Spinal cord (tissue), 9 donors: ENCODE measurements at regions not wholly inside any gene's neighbourhood (a gene's known extent, or its start where the extent isn't known, plus 50 kb on each side); places are given as distances from the start of the nearest gene placed in this dataset.

ENCODE experiments used
- DNase-seq, 6 donors: peaks; one replicate each; pipeline versions ENCODE4 v3.0.0 to v3.0.0-alpha.2; 2013 to 2015; ENCODE audit warnings: low spot score in 6 of 6, low read depth in 4 of 6
- H3K27ac ChIP-seq: one replicate; pipeline ENCODE4 v1.5.1; 2013; ENCODE audit warnings: low read depth, low read length, control low read depth
- H3K27me3 ChIP-seq: one replicate; pipeline ENCODE4 v1.6.1; 2013; ENCODE audit warnings: low read length; ENCODE audit not compliant: control insufficient read depth, insufficient read depth
- H3K36me3 ChIP-seq: one replicate; pipeline ENCODE4 v1.6.1; 2013; ENCODE audit warnings: low read length; ENCODE audit not compliant: control insufficient read depth, insufficient read depth
- H3K4me1 ChIP-seq: one replicate; pipeline ENCODE4 v1.6.1; 2013; ENCODE audit warnings: low read length; ENCODE audit not compliant: control insufficient read depth, insufficient read depth
- H3K4me3 ChIP-seq: one replicate; pipeline ENCODE4 v1.5.1; 2013; ENCODE audit warnings: low read depth, low read length, control low read depth
- H3K9me3 ChIP-seq: one replicate; pipeline ENCODE4 v1.6.1; 2013; ENCODE audit warnings: low read length; ENCODE audit not compliant: control insufficient read depth, insufficient read depth
- WGBS: methylation state at CpG from one replicate; pipeline ENCODE4 v1.1.5; 2013; ENCODE audit warnings: missing lambda C conversion rate; ENCODE audit not compliant: insufficient coverage; 5-methylcytosine and 5-hydroxymethylcytosine counted together
- donor health status: healthy.

GRCh38 chr2:226251661-226252060 is 548.0 kb downstream of the IRS1 start:
- Histone ChIP-seq H3K9me3 (no peaks in the 10 kb centered on the region), H3K27ac (no peak overlapping the region), H3K27me3 (no peaks in the 10 kb centered on the region), H3K4me3 (no peak overlapping the region), H3K36me3 (no peaks in the 10 kb centered on the region), H3K4me1 (no peaks in the 10 kb centered on the region)
- WGBS = 89% methylated on average over 1 of the region's 2 CpGs
- no peak for DNase-seq

- no peak overlapping the region for H3K4me3 ChIP-seq
- no peaks in the 10 kb centered on the region for H3K27me3 ChIP-seq
- H3K9me3 ChIP-seq = peaks cover 4% of the 10 kb centered on the region
- no peaks in the 10 kb centered on the region for H3K4me1 ChIP-seq
- no peak overlapping the region for H3K27ac ChIP-seq
- WGBS = no CpG with 5 or more reads among the region's 3 CpGs
- H3K36me3 ChIP-seq = no peaks in the 10 kb centered on the region
- DNase-seq = no peak
These were observed 552.0 kb downstream of the IRS1 start for GRCh38 chr2:226247289-226248275.

GRCh38 chr2:226234187-226234586 is 565.4 kb downstream of the IRS1 start:
- no CpG with 5 or more reads among the region's 2 CpGs for WGBS
- Histone ChIP-seq H3K4me3 (no peak overlapping the region), H3K36me3 (no peaks in the 10 kb centered on the region)

GRCh38 chr2:226233388-226233787 is 566.2 kb downstream of the IRS1 start:
- no peaks in the 10 kb centered on the region for H3K9me3 ChIP-seq
- DNase-seq = peak in 1 of 6 donors; percentile 54

More at GRCh38 chr2:226234187-226234586, 565.4 kb downstream of the IRS1 start:
- Histone ChIP-seq H3K4me1 (no peaks in the 10 kb centered on the region), H3K9me3 (no peaks in the 10 kb centered on the region), H3K27me3 (no peaks in the 10 kb centered on the region), H3K27ac (no peak overlapping the region)
- no peak for DNase-seq

GRCh38 chr2:226228080-226228479 is 571.5 kb downstream of the IRS1 start:
- no peak for DNase-seq
- Histone ChIP-seq H3K4me1 (no peaks in the 10 kb centered on the region), H3K27me3 (no peaks in the 10 kb centered on the region), H3K9me3 (no peaks in the 10 kb centered on the region), H3K36me3 (no peaks in the 10 kb centered on the region), H3K4me3 (no peak overlapping the region), H3K27ac (no peak overlapping the region)
- 80% methylated on average over 1 of the region's 2 CpGs for WGBS

More at GRCh38 chr2:226233388-226233787, 566.2 kb downstream of the IRS1 start:
- no peak overlapping the region for H3K27ac ChIP-seq
- no peak overlapping the region for H3K4me3 ChIP-seq
- no peaks in the 10 kb centered on the region for H3K27me3 ChIP-seq
- H3K4me1 ChIP-seq = no peaks in the 10 kb centered on the region
- no peaks in the 10 kb centered on the region for H3K36me3 ChIP-seq

- no peak for DNase-seq
- Histone ChIP-seq H3K36me3 (no peaks in the 10 kb centered on the region), H3K4me1 (no peaks in the 10 kb centered on the region), H3K9me3 (no peaks in the 10 kb centered on the region), H3K27ac (no peak overlapping the region), H3K4me3 (no peak overlapping the region), H3K27me3 (no peaks in the 10 kb centered on the region)
These were observed 572.3 kb downstream of the IRS1 start for GRCh38 chr2:226227341-226227740.

GRCh38 chr2:226223704-226224103 is 575.9 kb downstream of the IRS1 start:
- no peaks in the 10 kb centered on the region for H3K36me3 ChIP-seq
- H3K4me1 ChIP-seq = no peaks in the 10 kb centered on the region
- no CpG with 5 or more reads among the region's 2 CpGs for WGBS
- H3K9me3 ChIP-seq = no peaks in the 10 kb centered on the region
- no peak overlapping the region for H3K4me3 ChIP-seq
- DNase-seq = no peak
- no peaks in the 10 kb centered on the region for H3K27me3 ChIP-seq
- no peak overlapping the region for H3K27ac ChIP-seq

- Histone ChIP-seq H3K36me3 (no peaks in the 10 kb centered on the region), H3K9me3 (no peaks in the 10 kb centered on the region), H3K4me1 (no peaks in the 10 kb centered on the region), H3K4me3 (no peak overlapping the region), H3K27me3 (no peaks in the 10 kb centered on the region), H3K27ac (no peak overlapping the region)
- no CpG with 5 or more reads among the region's 3 CpGs for WGBS
- DNase-seq = no peak
These were observed 579.1 kb downstream of the IRS1 start for GRCh38 chr2:226220511-226220910.

- no peaks in the 10 kb centered on the region for H3K27me3 ChIP-seq
- H3K4me3 ChIP-seq = no peak overlapping the region
- DNase-seq = no peak
- no CpG with 5 or more reads among the region's 1 CpG for WGBS
- H3K36me3 ChIP-seq = no peaks in the 10 kb centered on the region
- no peak overlapping the region for H3K27ac ChIP-seq
- H3K9me3 ChIP-seq = no peaks in the 10 kb centered on the region
- H3K4me1 ChIP-seq = no peaks in the 10 kb centered on the region
These were observed 582.4 kb downstream of the IRS1 start for GRCh38 chr2:226217191-226217590.

GRCh38 chr2:226216575-226216974 is 583.0 kb downstream of the IRS1 start:
- 77% methylated on average over 5 of the region's 6 CpGs for WGBS
- H3K4me3 ChIP-seq = no peak overlapping the region
- no peak overlapping the region for H3K27ac ChIP-seq
- no peaks in the 10 kb centered on the region for H3K36me3 ChIP-seq
- no peaks in the 10 kb centered on the region for H3K9me3 ChIP-seq
- DNase-seq = no peak
- no peaks in the 10 kb centered on the region for H3K4me1 ChIP-seq
- no peaks in the 10 kb centered on the region for H3K27me3 ChIP-seq
